Neural crest cell (in vitro differentiated cells): ENCODE measurements at regions not wholly inside any gene's neighbourhood (a gene's known extent, or its start where the extent isn't known, plus 50 kb on each side); places are given as distances from the start of the nearest gene placed in this dataset.

Experiments
- DNase-seq: peaks from one replicate; pipeline ENCODE4 v3.0.0; 2021; ENCODE audit warnings: low read depth, mixed read lengths, low spot score
- H3K27ac Mint-ChIP-seq: one replicate; pipeline ENCODE4 v1.8.0; 2021; ENCODE audit warnings: mild to moderate bottlenecking, mixed read lengths; ENCODE audit not compliant: unreplicated experiment
- H3K27me3 Mint-ChIP-seq: 2 replicates; pipeline ENCODE4 v1.8.0; 2021; ENCODE audit warnings: low read depth, mild to moderate bottlenecking, mixed read lengths
- H3K36me3 Mint-ChIP-seq: 2 replicates; pipeline ENCODE4 v1.8.0; 2021; ENCODE audit warnings: low read depth, mild to moderate bottlenecking, mixed read lengths
- H3K4me1 Mint-ChIP-seq: 2 replicates; pipeline ENCODE4 v1.8.0; 2021; ENCODE audit warnings: mixed read lengths
- H3K4me3 Mint-ChIP-seq: one replicate; pipeline ENCODE4 v1.8.0; 2021; ENCODE audit warnings: mild to moderate bottlenecking, mixed read lengths
- H3K9me3 Mint-ChIP-seq: 2 replicates; pipeline ENCODE4 v1.8.0; 2021; ENCODE audit warnings: mixed read lengths
- TF ChIP-seq, protein P1 (sequence below): fragments of 200-600 bp; sonication (generic); conservative IDR thresholded peaks from 2 replicates; pipeline ENCODE4 v1.5.0; 2021; ENCODE audit warnings: antibody characterized with exemption, mild to moderate bottlenecking

DNA sequence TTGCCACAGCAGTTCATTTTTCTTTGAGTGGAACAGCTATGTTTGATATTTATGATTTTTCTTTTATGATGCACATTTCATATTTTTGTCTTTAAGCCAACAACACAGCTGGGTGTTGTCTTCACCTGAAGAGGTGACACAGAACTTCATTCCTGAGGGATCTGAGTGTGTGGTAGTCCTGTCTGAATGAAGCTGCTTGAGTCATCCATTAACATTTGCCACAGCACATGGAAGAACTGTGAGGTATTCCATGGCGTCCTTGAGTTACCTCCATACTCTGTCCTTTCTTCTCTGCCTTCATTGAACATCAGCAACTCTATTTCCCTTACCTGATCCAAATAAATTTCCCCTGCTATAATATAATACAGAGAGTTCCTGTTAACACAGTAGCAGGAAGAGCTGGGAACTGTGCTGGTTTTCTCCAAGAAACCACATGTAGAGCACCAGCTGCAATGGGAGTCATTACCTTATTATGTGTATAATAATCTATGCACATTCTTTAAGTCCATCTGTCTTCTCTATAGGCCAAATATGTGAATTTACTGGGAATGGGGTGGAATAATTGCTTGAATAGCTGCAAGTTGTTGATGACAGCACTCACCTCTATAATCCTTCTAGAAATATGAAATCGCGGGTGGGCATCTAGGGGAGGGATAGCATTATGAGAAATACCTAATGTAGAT lies 72.4 kb upstream of the TAC1 start:
- H3K27ac Mint-ChIP-seq = no peak overlapping the region
- no peaks in the 10 kb centered on the region for H3K9me3 Mint-ChIP-seq
- TF ChIP-seq, protein P1, sequence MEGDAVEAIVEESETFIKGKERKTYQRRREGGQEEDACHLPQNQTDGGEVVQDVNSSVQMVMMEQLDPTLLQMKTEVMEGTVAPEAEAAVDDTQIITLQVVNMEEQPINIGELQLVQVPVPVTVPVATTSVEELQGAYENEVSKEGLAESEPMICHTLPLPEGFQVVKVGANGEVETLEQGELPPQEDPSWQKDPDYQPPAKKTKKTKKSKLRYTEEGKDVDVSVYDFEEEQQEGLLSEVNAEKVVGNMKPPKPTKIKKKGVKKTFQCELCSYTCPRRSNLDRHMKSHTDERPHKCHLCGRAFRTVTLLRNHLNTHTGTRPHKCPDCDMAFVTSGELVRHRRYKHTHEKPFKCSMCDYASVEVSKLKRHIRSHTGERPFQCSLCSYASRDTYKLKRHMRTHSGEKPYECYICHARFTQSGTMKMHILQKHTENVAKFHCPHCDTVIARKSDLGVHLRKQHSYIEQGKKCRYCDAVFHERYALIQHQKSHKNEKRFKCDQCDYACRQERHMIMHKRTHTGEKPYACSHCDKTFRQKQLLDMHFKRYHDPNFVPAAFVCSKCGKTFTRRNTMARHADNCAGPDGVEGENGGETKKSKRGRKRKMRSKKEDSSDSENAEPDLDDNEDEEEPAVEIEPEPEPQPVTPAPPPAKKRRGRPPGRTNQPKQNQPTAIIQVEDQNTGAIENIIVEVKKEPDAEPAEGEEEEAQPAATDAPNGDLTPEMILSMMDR = no peak
- H3K4me1 Mint-ChIP-seq = no peaks in the 10 kb centered on the region
- DNase-seq = no peak
- peaks cover 56% of the 10 kb centered on the region for H3K27me3 Mint-ChIP-seq
- H3K4me3 Mint-ChIP-seq = no peak overlapping the region
- no peaks in the 10 kb centered on the region for H3K36me3 Mint-ChIP-seq

- no peak overlapping the region for H3K27ac Mint-ChIP-seq
- H3K9me3 Mint-ChIP-seq = no peaks in the 10 kb centered on the region
- no peak overlapping the region for H3K4me3 Mint-ChIP-seq
- no peaks in the 10 kb centered on the region for H3K36me3 Mint-ChIP-seq
- no peak for DNase-seq
- H3K4me1 Mint-ChIP-seq = no peaks in the 10 kb centered on the region
- TF ChIP-seq, protein P1 = no peak
- peaks cover 52% of the 10 kb centered on the region for H3K27me3 Mint-ChIP-seq
Measured at GRCh38 chr7:97667359-97667758, 64.5 kb upstream of the TAC1 start.

GRCh38 chr7:97671571-97671970 lies 60.3 kb upstream of the TAC1 start:
- Mint-ChIP-seq H3K27ac (no peak overlapping the region), H3K4me1 (no peaks in the 10 kb centered on the region), H3K4me3 (no peak overlapping the region), H3K9me3 (no peaks in the 10 kb centered on the region), H3K36me3 (no peaks in the 10 kb centered on the region), H3K27me3 (peaks cover 30% of the 10 kb centered on the region)
- no peak for DNase-seq
- TF ChIP-seq, protein P1 = no peak

GRCh38 chr7:97680622-97681021 lies 51.3 kb upstream of the TAC1 start:
- Mint-ChIP-seq H3K27me3 (peaks cover 36% of the 10 kb centered on the region), H3K4me1 (no peaks in the 10 kb centered on the region), H3K27ac (no peak overlapping the region), H3K4me3 (no peak overlapping the region), H3K9me3 (no peaks in the 10 kb centered on the region), H3K36me3 (no peaks in the 10 kb centered on the region)
- DNase-seq = no peak
- TF ChIP-seq, protein P1 = no peak
